Germinal center (tissue), 1 donor: ENCODE measurements at regions not wholly inside any gene's neighbourhood (a gene's known extent, or its start where the extent isn't known, plus 50 kb on each side); places are given as distances from the start of the nearest gene placed in this dataset.

Source experiments
- DNase-seq: peaks from one replicate; pipeline ENCODE4 v3.0.0; 2012; ENCODE audit warnings: mixed read lengths, low spot score

DNA sequence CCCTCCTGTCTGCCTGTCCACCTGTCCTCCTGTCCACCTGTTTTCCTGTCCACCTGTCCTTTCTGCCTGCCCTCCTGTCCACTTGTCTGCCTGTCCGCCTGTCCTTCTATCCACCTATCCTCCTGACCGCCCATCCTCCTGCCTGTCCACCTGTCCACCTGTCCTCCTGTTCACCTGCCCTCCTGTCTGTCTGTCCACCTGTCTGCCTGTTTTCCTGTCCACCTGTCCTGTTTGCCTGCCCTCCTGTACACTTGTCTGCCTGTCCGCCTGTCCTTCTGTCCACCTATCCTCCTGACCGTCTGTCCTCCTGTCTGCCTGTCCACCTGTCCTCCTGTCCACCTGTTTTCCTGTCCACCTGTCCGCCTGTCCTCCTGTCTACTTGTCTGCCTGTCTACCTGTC is 682.8 kb downstream of the TBC1D22A start:
- DNase-seq: no peak

- no peak for DNase-seq
Observed at GRCh38 chr22:47444746-47445065, 682.3 kb downstream of the TBC1D22A start.

- DNase-seq: no peak
Observed at GRCh38 chr22:47443836-47444745, 681.6 kb downstream of the TBC1D22A start.

GRCh38 chr22:47442821-47443220 is 680.4 kb downstream of the TBC1D22A start:
- DNase-seq: no peak

DNA sequence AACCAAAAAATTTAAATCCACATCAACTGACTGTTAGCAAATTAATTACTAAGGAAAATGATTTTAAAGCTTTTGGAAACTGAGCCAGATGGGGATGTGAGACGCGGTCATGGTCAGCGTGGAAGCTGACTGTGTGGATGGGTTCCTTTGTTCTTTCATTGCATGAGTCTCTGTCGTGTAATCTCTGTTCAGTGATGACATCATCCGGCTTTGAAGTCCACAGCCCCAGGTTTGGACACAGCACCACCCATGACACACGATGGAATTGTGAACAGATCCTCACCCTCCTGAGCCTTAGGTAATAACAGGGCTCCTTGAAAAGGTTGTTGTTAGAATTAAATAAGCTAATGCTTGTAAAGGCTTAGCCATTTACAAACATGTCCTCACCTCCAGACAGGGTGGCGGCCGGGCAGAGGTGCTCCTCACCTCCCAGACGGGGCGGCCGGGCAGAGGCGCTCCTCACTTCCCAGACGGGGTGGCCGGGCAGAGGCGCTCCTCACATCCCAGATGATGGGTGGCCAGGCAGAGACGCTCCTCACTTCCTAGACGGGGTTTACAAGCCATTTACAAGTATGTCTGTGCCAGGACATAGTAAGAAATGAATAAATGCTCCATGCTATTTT is 677.3 kb downstream of the TBC1D22A start:
- no peak for DNase-seq

- DNase-seq: no peak
Observed at GRCh38 chr22:47437636-47438035, 675.2 kb downstream of the TBC1D22A start.

DNA sequence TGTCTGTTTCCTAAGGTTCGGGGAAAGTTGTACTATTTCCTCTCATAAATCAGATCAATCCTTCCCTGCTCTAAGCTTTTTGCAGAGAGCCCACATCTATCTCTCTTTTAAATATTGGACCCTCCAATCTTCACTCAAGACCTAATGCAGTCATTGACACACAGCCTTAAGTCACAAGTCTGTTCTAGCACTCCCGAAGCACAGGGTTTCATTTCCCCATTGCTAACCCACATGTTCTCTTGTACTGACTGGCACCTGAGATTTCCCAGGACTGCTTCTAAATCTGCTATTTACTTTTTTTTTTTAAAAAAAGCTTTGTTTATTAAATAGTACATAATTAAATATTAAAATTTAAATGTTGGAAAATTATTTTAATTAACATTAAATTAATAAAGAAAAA is 674.7 kb downstream of the TBC1D22A start:
- DNase-seq: no peak

DNA sequence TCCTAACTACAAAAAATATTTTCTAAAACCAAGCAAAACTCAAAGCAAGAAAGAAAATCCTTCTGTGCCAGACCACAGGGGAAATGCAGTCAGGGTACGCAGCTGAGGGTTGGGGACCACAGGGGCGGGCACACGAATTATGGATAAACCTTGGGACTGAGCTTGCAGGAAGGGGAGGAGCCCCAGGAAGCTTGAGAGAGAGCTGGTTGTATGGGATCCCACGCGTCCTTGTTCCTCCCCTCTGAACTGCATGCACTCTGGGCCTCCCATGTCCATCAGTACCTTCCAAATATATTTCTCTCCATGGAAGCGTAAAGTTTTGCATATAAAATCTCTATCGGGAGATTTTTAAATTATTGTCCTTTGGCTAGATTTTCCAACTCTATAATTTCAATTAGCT is 673.4 kb downstream of the TBC1D22A start:
- no peak for DNase-seq

- DNase-seq: no peak
Observed at GRCh38 chr22:47435204-47435487, 672.7 kb downstream of the TBC1D22A start.

DNA sequence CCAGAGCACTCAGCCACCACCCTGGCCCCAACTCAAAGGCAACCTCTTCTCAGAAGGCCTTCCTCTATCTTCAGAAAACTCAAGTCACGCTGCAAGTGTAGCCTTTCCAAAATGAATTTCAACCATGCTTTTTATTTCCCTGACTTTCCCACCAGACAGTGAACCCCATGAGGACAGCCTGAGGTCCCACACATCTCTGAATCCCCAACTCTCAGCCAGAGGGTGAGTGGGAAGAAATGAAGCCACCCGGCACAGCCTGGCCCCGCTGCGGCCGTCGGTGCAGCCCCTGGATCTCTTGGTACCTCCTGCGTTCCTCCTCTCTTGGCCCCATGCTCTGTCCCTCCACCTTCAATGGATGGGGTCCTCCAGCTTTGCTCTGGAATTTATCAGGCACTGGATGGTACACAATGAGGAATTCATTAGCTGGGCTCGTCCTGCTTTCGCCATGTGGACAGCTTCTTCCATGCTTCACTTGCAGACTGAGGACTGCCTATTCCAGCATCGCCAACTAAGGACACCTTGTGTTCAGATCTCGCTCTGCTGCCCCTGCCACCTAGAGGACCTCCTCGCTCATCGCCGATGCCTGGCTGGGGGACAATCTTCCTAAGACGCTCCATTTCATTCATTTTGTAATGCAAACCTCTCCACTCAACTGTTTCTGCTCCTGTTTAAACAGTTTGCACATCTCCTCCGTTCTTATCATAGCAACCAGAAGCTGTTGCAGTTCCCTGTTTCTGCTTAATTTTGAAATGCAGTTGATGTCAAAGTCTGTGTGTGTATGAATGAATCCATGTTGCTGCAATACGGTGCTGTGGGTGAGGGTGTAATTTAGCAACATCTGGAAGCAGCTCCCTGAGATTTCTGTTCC is 672.1 kb downstream of the TBC1D22A start:
- DNase-seq: no peak

DNA sequence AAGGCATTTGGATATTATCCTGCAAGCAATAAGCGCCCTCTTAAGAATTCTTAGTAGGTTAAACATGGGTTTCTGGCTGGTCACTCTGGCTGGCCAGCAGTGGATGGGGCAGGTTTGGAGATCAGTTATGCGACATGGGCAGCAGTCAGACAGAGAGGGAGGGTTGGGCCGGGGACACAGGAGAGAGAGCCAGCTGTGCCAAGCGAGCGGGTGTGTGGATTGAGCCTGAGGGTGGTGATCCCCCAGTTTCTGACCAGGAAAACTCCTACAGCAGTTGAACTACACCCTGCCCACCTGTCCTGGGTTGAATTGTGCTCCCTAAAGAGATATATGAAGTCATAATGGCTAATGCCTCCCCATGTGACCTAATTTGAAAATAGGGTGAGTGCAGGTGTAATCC is 671.2 kb downstream of the TBC1D22A start:
- no peak for DNase-seq

DNA sequence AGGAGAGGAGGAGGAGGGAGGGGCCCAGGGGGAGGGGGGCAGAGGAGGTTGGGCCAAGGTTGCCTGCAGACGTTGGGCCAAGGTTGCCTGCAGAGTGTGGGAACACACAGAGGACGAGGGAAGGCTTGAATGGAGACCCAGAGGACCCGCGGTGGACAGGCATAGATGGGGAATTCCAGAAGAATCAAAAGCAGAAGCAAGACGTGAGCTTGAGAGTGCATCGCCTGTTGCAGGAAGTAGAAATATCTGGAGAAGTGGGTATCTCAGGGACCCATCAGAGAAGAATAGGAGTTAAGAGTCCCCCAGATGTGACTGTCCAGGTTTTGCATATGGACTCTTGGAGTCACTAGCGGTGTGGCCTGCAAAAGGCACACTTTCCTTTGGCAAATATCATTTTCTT is 670.2 kb downstream of the TBC1D22A start:
- DNase-seq: no peak

- DNase-seq: no peak
Observed at GRCh38 chr22:47423861-47424820, 661.7 kb downstream of the TBC1D22A start.

- DNase-seq: no peak
Observed at GRCh38 chr22:47423266-47423665, 660.8 kb downstream of the TBC1D22A start.

- no peak for DNase-seq
Observed at GRCh38 chr22:47422736-47423135, 660.3 kb downstream of the TBC1D22A start.

DNA sequence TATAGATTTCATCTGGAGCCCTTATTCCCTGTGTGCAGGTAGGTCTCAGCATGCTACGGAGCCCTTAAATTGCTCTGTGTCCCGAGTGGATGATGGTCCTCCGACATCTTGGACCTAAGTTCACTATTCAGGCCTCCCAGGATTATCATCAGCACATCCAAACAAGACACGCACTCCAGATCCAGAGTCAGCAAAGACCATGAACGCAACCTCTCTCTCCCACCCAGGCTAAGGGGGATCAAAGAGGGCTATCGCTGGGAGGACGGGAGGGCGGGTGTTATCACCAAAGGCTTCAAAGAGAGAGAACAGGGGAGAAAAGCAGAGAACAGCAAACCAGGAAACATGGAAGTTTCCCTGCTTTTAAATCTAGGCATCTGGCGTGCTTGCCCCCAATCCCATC is 659.4 kb downstream of the TBC1D22A start:
- DNase-seq: no peak

DNA sequence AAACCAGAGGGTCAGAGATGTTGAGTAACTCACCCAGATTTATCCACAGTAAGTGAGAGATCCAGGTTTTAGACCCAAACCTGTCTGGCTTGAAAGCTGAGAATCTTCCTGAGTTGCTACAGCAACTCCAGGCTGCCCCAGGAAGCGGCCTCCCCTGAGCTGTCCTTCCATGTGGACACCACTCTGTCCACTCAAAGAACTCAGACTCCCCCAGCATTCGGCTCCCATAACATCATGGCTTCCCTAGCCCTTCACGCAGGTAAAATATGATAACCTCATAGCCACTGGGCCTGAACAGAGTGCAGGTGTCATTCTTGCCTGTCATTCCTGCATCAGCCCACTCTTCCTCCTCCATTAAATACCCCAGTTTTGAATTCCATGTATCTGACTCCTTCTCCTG is 657.8 kb downstream of the TBC1D22A start:
- no peak for DNase-seq

DNA sequence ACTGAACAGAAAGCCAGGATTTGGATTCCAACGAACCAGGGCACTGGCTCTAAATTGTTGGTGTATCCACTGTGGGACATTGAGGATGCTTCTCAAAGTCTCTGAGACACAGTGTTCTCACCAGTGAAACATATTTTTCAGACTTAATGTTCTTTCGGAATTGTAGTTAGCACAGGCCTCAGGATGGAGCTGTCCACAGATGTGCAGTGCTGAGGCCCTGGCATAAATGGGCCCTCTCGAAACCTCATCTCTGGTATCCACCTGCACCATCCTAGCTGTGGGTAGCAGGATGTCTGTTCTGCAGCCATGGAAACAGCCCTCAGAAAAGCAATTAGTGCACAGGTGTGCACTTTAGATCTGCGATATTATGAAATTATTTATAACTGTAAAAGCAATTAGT is 656.8 kb downstream of the TBC1D22A start:
- DNase-seq: no peak

DNA sequence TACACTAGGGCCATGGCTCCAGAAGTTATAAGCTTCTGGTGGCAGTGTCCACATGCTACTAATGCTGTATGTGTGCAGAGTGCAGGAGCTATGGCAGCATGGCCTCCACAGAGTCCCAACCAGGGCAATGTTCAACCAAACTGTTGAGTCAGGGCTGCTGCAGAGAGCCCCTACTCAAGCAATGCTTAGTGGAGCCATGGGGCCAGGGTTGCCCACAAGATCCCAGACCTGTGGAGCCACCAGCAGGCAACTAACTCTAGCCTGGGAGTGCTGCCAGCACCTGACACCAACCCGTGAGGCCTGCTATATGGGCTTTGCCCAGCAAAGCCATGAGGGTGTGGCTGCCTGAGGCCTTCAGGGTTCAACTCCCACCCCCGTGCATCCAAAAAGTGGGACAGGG is 655.2 kb downstream of the TBC1D22A start:
- no peak for DNase-seq

- no peak for DNase-seq
Observed at GRCh38 chr22:47411006-47411405, 648.6 kb downstream of the TBC1D22A start.

GRCh38 chr22:47409539-47410275 is 647.3 kb downstream of the TBC1D22A start:
- DNase-seq: no peak
